ENCODE measurements at regions not wholly inside any gene's neighbourhood (a gene's known extent, or its start where the extent isn't known, plus 50 kb on each side); places are given as distances from the start of the nearest gene placed in this dataset.

- no peak for ATAC-seq
- 93% methylated on average over 1 of the region's 1 CpG for WGBS (ENCODE audit: insufficient coverage, insufficient replicate concordance, low lambda C conversion rate, missing lambda C conversion rate)
- no TSS peak for BruUV-seq (replicated peaks)
Measured at GRCh38 chr3:20250786-20251185, 64.8 kb upstream of the SGO1 start.

More at GRCh38 chr3:20250786-20251185, 64.8 kb upstream of the SGO1 start:
- ChIA-PET POLR2A (interaction anchor here (0.5 to 0.6 kb wide), 2 partner anchors 64 to 106 kb away, joined by 5 read pairs; no protein-coding TSS in a partner anchor), CTCF (no interaction called here), SMC1A (ENCODE audit: uncharacterized antibody, unreplicated experiment) (no interaction called here), RAD21 (ENCODE audit: unreplicated experiment) (no interaction called here)
- no peak overlapping the region for H3K9ac ChIP-seq (ENCODE audit: control insufficient read depth, insufficient read depth, low read length)
- intact Hi-C loops (cut with micrococcal nuclease; ENCODE audit: unreplicated experiment) (no loop called here), in situ Hi-C loops (cut with MboI) (no loop called here)
- FAIRE-seq (no peak), DNase-seq (ENCODE audit: low read depth, low spot score) (no peak)
- TF ChIP-seq SRF (IDR thresholded peaks at IDR 0.05; ENCODE audit: low read depth in 2 of 2, low read length in 2 of 2) = no peak
- no peak for TF ChIP-seq PAX8 (IDR thresholded peaks at IDR 0.05)
- no peak for TF ChIP-seq ZNF217 (IDR thresholded peaks at IDR 0.05)
- no peak for TF ChIP-seq E4F1 (IDR thresholded peaks at IDR 0.05; ENCODE audit: borderline replicate concordance, partially characterized antibody)
- peaks cover 9% of the 10 kb centered on the region; the same call in 1 of the 2 replicates for H3K4me1 ChIP-seq (ENCODE audit: control insufficient read depth, insufficient read depth, low read length)
- no peak overlapping the region for H3K4me2 ChIP-seq (ENCODE audit: control insufficient read depth, insufficient read depth)
- no peaks in the 10 kb centered on the region for H3K27me3 ChIP-seq (replicated peaks in 1 of 2; ENCODE audit: control insufficient read depth in 2 of 2, insufficient read depth in 2 of 2, low read length in 1 of 2)
- H3K36me3 ChIP-seq (ENCODE audit: control insufficient read depth in 2 of 2, insufficient read depth in 2 of 2, low read length in 1 of 2) = no peaks in the 10 kb centered on the region
- H3K27ac ChIP-seq (ENCODE audit: control insufficient read depth, insufficient read depth) = no peak overlapping the region
- peaks cover 2% of the 10 kb centered on the region; the same call in 2 of the 3 replicates for H3K9me3 ChIP-seq (replicated peaks; ENCODE audit: control insufficient read depth, insufficient read depth, low read length)
- H3K4me3 ChIP-seq = no peak overlapping the region
- H2AFZ ChIP-seq (ENCODE audit: control insufficient read depth, low read depth, low read length) = no peak overlapping the region
- no peaks in the 10 kb centered on the region for H4K20me1 ChIP-seq (ENCODE audit: control insufficient read depth, insufficient read depth)
- H3K79me2 ChIP-seq (ENCODE audit: control insufficient read depth, insufficient read depth, low read length) = no peaks in the 10 kb centered on the region
